ENCODE measurements at regions not wholly inside any gene's neighbourhood (a gene's known extent, or its start where the extent isn't known, plus 50 kb on each side); places are given as distances from the start of the nearest gene placed in this dataset.

GRCh38 chr15:46701896-46702295 lies 1015.4 kb upstream of the SEMA6D start:
- Histone ChIP-seq H2BK5ac (ENCODE audit: low read depth, low read length, poor library complexity, severe bottlenecking) (no peak overlapping the region), H4K8ac (ENCODE audit: low read depth in 2 of 2, low read length in 2 of 2) (no peak overlapping the region), H3K4ac (ENCODE audit: low read depth, low read length) (no peak overlapping the region), H4K91ac (ENCODE audit: insufficient read depth, low read depth, low read length) (no peak overlapping the region), H2BK120ac (ENCODE audit: low read depth, low read length) (no peak overlapping the region), H3K56ac (ENCODE audit: extremely low read depth, insufficient read depth, low read length) (no peak overlapping the region), H3K14ac (replicated peaks; ENCODE audit: low read depth, low read length) (no peak overlapping the region), H3K36me3 (ENCODE audit: control insufficient read depth, insufficient read depth, low read length) (no peaks in the 10 kb centered on the region), H3K79me1 (ENCODE audit: low read depth in 1 of 2, low read length in 2 of 2) (no peaks in the 10 kb centered on the region), H2AFZ (replicated peaks; ENCODE audit: low read length, poor library complexity) (no peak overlapping the region), H3K9me1 (ENCODE audit: insufficient read depth, low read length) (no peaks in the 10 kb centered on the region), H2BK15ac (ENCODE audit: low read depth, low read length) (no peak overlapping the region), H2AK5ac (ENCODE audit: low read depth, low read length) (no peak overlapping the region), H3K18ac (ENCODE audit: low read depth, low read length) (no peak overlapping the region), H3K27me3 (ENCODE audit: control insufficient read depth, insufficient read depth, low read length) (no peaks in the 10 kb centered on the region), H3K4me3 (ENCODE audit: insufficient read depth, low read depth, low read length) (no peak overlapping the region), H3K9ac (ENCODE audit: low read depth, low read length) (no peak overlapping the region), H3K27ac (ENCODE audit: insufficient read depth, low read length) (no peak overlapping the region), H4K20me1 (ENCODE audit: insufficient read depth, low read length) (no peaks in the 10 kb centered on the region), H3K23ac (ENCODE audit: low read depth, low read length) (no peak overlapping the region), H3K4me2 (ENCODE audit: low read depth, low read length) (no peak overlapping the region), H3K9me3 (ENCODE audit: control insufficient read depth, insufficient read depth, low read length) (peaks cover 6% of the 10 kb centered on the region), H4K5ac (ENCODE audit: low read depth, low read length) (no peak overlapping the region), H2BK20ac (ENCODE audit: low read depth, low read length) (no peak overlapping the region), H2AK9ac (replicated peaks; ENCODE audit: low read depth, low read length, poor library complexity) (no peak overlapping the region), H3K4me1 (ENCODE audit: control insufficient read depth, insufficient read depth, low read length) (no peaks in the 10 kb centered on the region)
- no TSS peak for BruUV-seq (replicated peaks)
- in situ Hi-C loops (cut with MboI; ENCODE audit: low sequenced_read_pairs) (no loop called here), intact Hi-C loops (cut with micrococcal nuclease) (no loop called here), dilution Hi-C loops (cut with HindIII; ENCODE audit: low sequenced_read_pairs, unreplicated experiment) (no loop called here)
- TF ChIP-seq RFX5 (IDR thresholded peaks at IDR 0.05; ENCODE audit: low read depth, low read length), result no peak
- TF ChIP-seq MAZ (IDR thresholded peaks at IDR 0.05; ENCODE audit: borderline replicate concordance, low read depth, low read length), result no peak
- TF ChIP-seq CEBPB (IDR thresholded peaks at IDR 0.05; ENCODE audit: low read depth, low read length), result no peak
- TF ChIP-seq RCOR1 (IDR thresholded peaks at IDR 0.05; ENCODE audit: insufficient replicate concordance, low read length), result no peak
- no peak for TF ChIP-seq CHD1 (IDR thresholded peaks at IDR 0.05; ENCODE audit: low read depth, low read length)
- ChIA-PET POLR2A (ENCODE audit: unreplicated experiment) (no interaction called here), CTCF (no interaction called here)
- no peak for ATAC-seq (ENCODE audit: low read depth)
- no peak for DNase-seq
- no CpG with 5 or more reads among the region's 4 CpGs for WGBS, 2 experiments (ENCODE audit: extremely low coverage in 2 of 2, insufficient read length in 1 of 2)

Data from IMR-90 (cell line).